ENCODE measurements at regions not wholly inside any gene's neighbourhood (a gene's known extent, or its start where the extent isn't known, plus 50 kb on each side); places are given as distances from the start of the nearest gene placed in this dataset.
"Not testable (repeated sequence)": the region's sequence is repeated elsewhere in the genome, so short reads cannot be mapped to it uniquely, and the experiment has no call there.

DNA sequence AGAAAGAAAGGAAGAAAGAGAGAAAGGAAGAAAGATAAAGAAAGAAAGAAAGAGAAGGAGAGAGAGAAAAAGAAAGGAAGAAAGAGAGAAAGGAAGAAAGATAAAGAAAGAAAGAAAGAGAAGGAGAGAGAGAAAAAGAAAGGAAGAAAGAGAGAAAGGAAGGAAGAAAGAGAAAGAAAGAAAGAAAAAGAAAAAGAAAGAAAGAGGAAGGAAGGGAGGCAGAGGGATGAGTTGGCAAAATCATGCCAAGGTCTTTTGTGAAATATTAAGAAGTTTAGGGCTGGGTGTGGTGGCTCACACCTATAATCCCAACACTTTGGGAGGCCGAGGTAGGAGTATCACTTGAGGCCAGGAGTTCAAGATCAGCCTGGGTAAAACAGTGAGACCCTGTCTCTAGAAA lies 675.8 kb upstream of the NRP1 start:
- TF ChIP-seq CTCF (IDR thresholded peaks at IDR 0.05; ENCODE audit: borderline replicate concordance, extremely low read depth, low read length, poor library complexity, severe bottlenecking); EZH2 (IDR thresholded peaks at IDR 0.05; ENCODE audit: borderline replicate concordance, low read depth, low read length, severe bottlenecking): not testable (repeated sequence)
